ENCODE measurements at regions not wholly inside any gene's neighbourhood (a gene's known extent, or its start where the extent isn't known, plus 50 kb on each side); places are given as distances from the start of the nearest gene placed in this dataset.

DNA sequence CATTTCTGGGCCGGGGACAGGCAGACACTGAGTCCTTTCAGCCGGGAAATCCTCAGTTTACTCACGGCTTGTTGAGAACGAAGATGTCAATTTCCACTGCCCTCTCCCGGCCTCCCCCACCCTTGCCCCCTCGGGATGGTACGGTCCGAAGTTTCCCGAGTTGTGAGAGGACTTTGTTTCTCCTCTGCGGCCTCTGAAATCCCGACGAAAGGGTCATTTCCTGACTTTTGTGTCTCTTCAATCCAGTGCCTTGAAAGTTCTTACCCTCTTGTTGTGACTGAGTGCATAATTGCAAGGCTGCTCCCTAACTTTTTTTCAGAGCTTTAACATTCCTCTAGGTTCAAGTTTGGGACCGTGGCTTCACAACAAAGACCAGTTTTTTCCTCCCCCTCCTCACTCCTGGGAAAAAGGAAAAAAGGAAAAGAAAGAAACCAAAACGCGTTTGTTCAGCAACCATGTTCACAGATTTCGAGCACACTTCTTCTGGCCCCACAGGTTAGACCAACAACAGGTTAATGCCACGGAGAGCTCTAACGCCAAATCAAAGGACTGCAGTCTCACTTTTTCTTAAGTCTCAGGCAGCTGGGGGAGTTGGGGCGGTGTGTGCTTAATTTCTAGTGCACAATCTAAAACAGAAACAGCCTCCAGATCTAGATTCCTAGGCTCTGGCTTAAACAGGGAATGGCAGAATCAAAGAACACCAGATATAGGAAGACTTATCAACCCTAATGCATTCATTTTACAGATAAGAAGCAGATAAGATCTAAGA, 138.9 kb downstream of the TMCO5A start:
- no peak for TF ChIP-seq CEBPB (IDR thresholded peaks at IDR 0.05)
- TF ChIP-seq, protein P1, sequence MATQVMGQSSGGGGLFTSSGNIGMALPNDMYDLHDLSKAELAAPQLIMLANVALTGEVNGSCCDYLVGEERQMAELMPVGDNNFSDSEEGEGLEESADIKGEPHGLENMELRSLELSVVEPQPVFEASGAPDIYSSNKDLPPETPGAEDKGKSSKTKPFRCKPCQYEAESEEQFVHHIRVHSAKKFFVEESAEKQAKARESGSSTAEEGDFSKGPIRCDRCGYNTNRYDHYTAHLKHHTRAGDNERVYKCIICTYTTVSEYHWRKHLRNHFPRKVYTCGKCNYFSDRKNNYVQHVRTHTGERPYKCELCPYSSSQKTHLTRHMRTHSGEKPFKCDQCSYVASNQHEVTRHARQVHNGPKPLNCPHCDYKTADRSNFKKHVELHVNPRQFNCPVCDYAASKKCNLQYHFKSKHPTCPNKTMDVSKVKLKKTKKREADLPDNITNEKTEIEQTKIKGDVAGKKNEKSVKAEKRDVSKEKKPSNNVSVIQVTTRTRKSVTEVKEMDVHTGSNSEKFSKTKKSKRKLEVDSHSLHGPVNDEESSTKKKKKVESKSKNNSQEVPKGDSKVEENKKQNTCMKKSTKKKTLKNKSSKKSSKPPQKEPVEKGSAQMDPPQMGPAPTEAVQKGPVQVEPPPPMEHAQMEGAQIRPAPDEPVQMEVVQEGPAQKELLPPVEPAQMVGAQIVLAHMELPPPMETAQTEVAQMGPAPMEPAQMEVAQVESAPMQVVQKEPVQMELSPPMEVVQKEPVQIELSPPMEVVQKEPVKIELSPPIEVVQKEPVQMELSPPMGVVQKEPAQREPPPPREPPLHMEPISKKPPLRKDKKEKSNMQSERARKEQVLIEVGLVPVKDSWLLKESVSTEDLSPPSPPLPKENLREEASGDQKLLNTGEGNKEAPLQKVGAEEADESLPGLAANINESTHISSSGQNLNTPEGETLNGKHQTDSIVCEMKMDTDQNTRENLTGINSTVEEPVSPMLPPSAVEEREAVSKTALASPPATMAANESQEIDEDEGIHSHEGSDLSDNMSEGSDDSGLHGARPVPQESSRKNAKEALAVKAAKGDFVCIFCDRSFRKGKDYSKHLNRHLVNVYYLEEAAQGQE (IDR thresholded peaks at IDR 0.05; ENCODE audit: low read depth) = no peak
- no peak for TF ChIP-seq TCF12 (IDR thresholded peaks at IDR 0.05; ENCODE audit: low read depth)
- TF ChIP-seq, protein P2, sequence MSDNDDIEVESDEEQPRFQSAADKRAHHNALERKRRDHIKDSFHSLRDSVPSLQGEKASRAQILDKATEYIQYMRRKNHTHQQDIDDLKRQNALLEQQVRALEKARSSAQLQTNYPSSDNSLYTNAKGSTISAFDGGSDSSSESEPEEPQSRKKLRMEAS (IDR thresholded peaks at IDR 0.05) = no peak
- no peak for TF ChIP-seq RAD21 (IDR thresholded peaks at IDR 0.05; ENCODE audit: low read depth)
- TF ChIP-seq YY1 (IDR thresholded peaks at IDR 0.05; ENCODE audit: low read depth) = no peak
- TF ChIP-seq TAF1 (IDR thresholded peaks at IDR 0.05; ENCODE audit: low read depth) = no peak
- TF ChIP-seq EP300 (IDR thresholded peaks at IDR 0.05; ENCODE audit: borderline replicate concordance) = no peak
- TF ChIP-seq NFIC (IDR thresholded peaks at IDR 0.05) = no peak
- no peak for TF ChIP-seq TEAD4 (IDR thresholded peaks at IDR 0.05)
